ENCODE measurements at regions not wholly inside any gene's neighbourhood (a gene's known extent, or its start where the extent isn't known, plus 50 kb on each side); places are given as distances from the start of the nearest gene placed in this dataset.

- TF ChIP-seq CTCF (IDR thresholded peaks at IDR 0.05; ENCODE audit: insufficient read depth, low read depth, low read length) = no peak
- no peak for TF ChIP-seq EZH2 (IDR thresholded peaks at IDR 0.05; ENCODE audit: insufficient read depth, low read length)
- Histone ChIP-seq H3K9ac (ENCODE audit: low read length) (no peak overlapping the region), H2AFZ (ENCODE audit: low read depth, low read length) (no peak overlapping the region), H3K27ac (ENCODE audit: low read depth, low read length) (no peak overlapping the region), H3K9me3 (ENCODE audit: insufficient read depth, low read depth, low read length) (no peaks in the 10 kb centered on the region), H3K27me3 (ENCODE audit: insufficient read depth, low read length) (no peaks in the 10 kb centered on the region), H3K4me1 (ENCODE audit: insufficient read depth, low read length) (no peaks in the 10 kb centered on the region), H3K36me3 (ENCODE audit: insufficient read depth, low read length) (no peaks in the 10 kb centered on the region), H3K4me3 (ENCODE audit: insufficient read depth, low read depth, low read length) (no peak overlapping the region), H4K20me1 (ENCODE audit: insufficient read depth, low read length) (no peaks in the 10 kb centered on the region), H3K4me2 (ENCODE audit: low read length) (no peak overlapping the region), H3K79me2 (ENCODE audit: insufficient read depth, low read length) (no peaks in the 10 kb centered on the region)
- Mint-ChIP-seq H3K27me3 (ENCODE audit: low read depth, unreplicated experiment) (peaks cover 28% of the 10 kb centered on the region), H3K27ac (ENCODE audit: unreplicated experiment) (no peak overlapping the region), H3K4me1 (ENCODE audit: low read depth, unreplicated experiment) (no peaks in the 10 kb centered on the region), H3K36me3 (ENCODE audit: low read depth, unreplicated experiment) (no peaks in the 10 kb centered on the region), H3K9me3 (ENCODE audit: unreplicated experiment) (peaks cover 4% of the 10 kb centered on the region), H3K4me3 (ENCODE audit: unreplicated experiment) (no peak overlapping the region)
- no peak for DNase-seq (ENCODE audit: low read depth)
- no peak for FAIRE-seq
Measured at GRCh38 chr9:107862323-107862722, 372.8 kb upstream of the KLF4 start.

GRCh38 chr9:107861075-107861474 is 371.5 kb upstream of the KLF4 start:
- Histone ChIP-seq H3K4me1 (ENCODE audit: insufficient read depth, low read length) (no peaks in the 10 kb centered on the region), H3K36me3 (ENCODE audit: insufficient read depth, low read length) (no peaks in the 10 kb centered on the region), H3K79me2 (ENCODE audit: insufficient read depth, low read length) (no peaks in the 10 kb centered on the region), H3K4me2 (ENCODE audit: low read length) (no peak overlapping the region), H3K4me3 (ENCODE audit: insufficient read depth, low read depth, low read length) (no peak overlapping the region), H2AFZ (ENCODE audit: low read depth, low read length) (no peak overlapping the region), H3K27ac (ENCODE audit: low read depth, low read length) (no peak overlapping the region), H3K9me3 (ENCODE audit: insufficient read depth, low read depth, low read length) (no peaks in the 10 kb centered on the region), H3K9ac (ENCODE audit: low read length) (no peak overlapping the region), H3K27me3 (ENCODE audit: insufficient read depth, low read length) (no peaks in the 10 kb centered on the region), H4K20me1 (ENCODE audit: insufficient read depth, low read length) (no peaks in the 10 kb centered on the region)
- Mint-ChIP-seq H3K27ac (ENCODE audit: unreplicated experiment) (no peak overlapping the region), H3K27me3 (ENCODE audit: low read depth, unreplicated experiment) (peaks cover 26% of the 10 kb centered on the region), H3K36me3 (ENCODE audit: low read depth, unreplicated experiment) (no peaks in the 10 kb centered on the region), H3K4me3 (ENCODE audit: unreplicated experiment) (no peak overlapping the region), H3K4me1 (ENCODE audit: low read depth, unreplicated experiment) (no peaks in the 10 kb centered on the region), H3K9me3 (ENCODE audit: unreplicated experiment) (peaks cover 4% of the 10 kb centered on the region)
- no peak for DNase-seq (ENCODE audit: low read depth)
- no peak for FAIRE-seq
- no peak for TF ChIP-seq CTCF (IDR thresholded peaks at IDR 0.05; ENCODE audit: insufficient read depth, low read depth, low read length)
- TF ChIP-seq EZH2 (IDR thresholded peaks at IDR 0.05; ENCODE audit: insufficient read depth, low read length) = no peak

- H3K9me3 Mint-ChIP-seq (ENCODE audit: unreplicated experiment) = peaks cover 6% of the 10 kb centered on the region
- Histone ChIP-seq H3K9ac (ENCODE audit: low read length) (no peak overlapping the region), H3K4me1 (ENCODE audit: insufficient read depth, low read length) (no peaks in the 10 kb centered on the region), H3K79me2 (ENCODE audit: insufficient read depth, low read length) (no peaks in the 10 kb centered on the region), H4K20me1 (ENCODE audit: insufficient read depth, low read length) (no peaks in the 10 kb centered on the region), H2AFZ (ENCODE audit: low read depth, low read length) (no peak overlapping the region), H3K36me3 (ENCODE audit: insufficient read depth, low read length) (no peaks in the 10 kb centered on the region), H3K27me3 (ENCODE audit: insufficient read depth, low read length) (no peaks in the 10 kb centered on the region), H3K4me2 (ENCODE audit: low read length) (no peak overlapping the region), H3K4me3 (ENCODE audit: insufficient read depth, low read depth, low read length) (no peak overlapping the region), H3K27ac (ENCODE audit: low read depth, low read length) (no peak overlapping the region), H3K9me3 (ENCODE audit: insufficient read depth, low read depth, low read length) (no peaks in the 10 kb centered on the region)
- no peaks in the 10 kb centered on the region for H3K4me1 Mint-ChIP-seq (ENCODE audit: low read depth, unreplicated experiment)
- no peak overlapping the region for H3K27ac Mint-ChIP-seq (ENCODE audit: unreplicated experiment)
- DNase-seq (ENCODE audit: low read depth) (no peak), FAIRE-seq (no peak)
- TF ChIP-seq EZH2 (IDR thresholded peaks at IDR 0.05; ENCODE audit: insufficient read depth, low read length) (no peak), CTCF (IDR thresholded peaks at IDR 0.05; ENCODE audit: insufficient read depth, low read depth, low read length) (no peak)
- H3K4me3 Mint-ChIP-seq (ENCODE audit: unreplicated experiment) = no peak overlapping the region
- H3K27me3 Mint-ChIP-seq (ENCODE audit: low read depth, unreplicated experiment) = peaks cover 19% of the 10 kb centered on the region
- no peaks in the 10 kb centered on the region for H3K36me3 Mint-ChIP-seq (ENCODE audit: low read depth, unreplicated experiment)
Measured at GRCh38 chr9:107858260-107858659, 368.7 kb upstream of the KLF4 start.

Measured in astrocyte (in vitro differentiated cells and primary cell).